HG03442 (cell line): ENCODE measurements at regions not wholly inside any gene's neighbourhood (a gene's known extent, or its start where the extent isn't known, plus 50 kb on each side); places are given as distances from the start of the nearest gene placed in this dataset.
A peak's percentile ranks its signal among the peaks of the same experiment; 100 is the strongest.
"Not testable (repeated sequence)": the region's sequence is repeated elsewhere in the genome, so short reads cannot be mapped to it uniquely, and the experiment has no call there.

ENCODE experiments used
- ATAC-seq: cut with Tn5 transposase; IDR thresholded peaks from one replicate; pipeline ENCODE4 v1.9.1; 2021; ENCODE audit warnings: mild to moderate bottlenecking, moderate library complexity; ENCODE audit not compliant: unreplicated experiment

DNA sequence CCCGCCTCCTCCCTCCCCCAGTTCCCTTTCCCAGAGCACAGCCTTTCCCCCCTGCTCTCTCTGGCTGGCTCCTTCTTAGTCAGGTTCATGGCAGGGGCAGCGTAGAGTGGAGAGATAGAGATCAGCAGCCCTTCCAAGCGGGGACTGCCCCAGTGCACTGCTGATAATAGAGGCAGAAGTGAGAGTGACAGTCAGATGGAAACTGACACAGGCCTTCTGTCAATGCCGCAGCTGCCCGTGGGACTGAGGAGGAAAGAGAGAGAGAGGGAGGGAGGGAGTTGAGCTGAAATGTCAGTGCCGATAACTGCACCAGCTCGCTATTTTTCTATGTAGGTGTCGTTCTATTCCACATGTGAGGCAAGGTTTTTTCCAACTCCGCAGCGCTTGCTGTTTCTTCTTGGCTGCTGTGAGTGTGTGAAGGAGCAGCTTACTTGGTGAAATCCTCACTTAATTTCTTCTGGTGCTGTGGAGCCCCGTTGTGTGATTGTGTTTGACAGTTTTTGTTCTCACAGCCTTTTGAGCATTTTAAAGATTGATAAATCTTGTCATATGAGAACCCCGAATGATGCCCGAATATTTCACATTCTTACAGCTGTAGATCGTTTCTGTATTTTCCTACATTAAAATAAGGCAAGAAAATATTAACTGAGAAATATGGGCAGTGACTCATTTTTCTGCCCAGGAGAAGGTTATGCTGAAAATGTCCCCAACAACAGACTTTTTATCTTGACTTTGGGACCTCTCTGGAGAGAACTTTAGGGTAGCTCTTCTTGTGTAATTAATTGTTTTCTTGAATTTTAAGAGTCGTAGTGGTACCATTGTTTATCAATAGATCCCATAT, 386.4 kb upstream of the MMS22L start:
- ATAC-seq = peak; percentile 100

- no peak for ATAC-seq
These were observed 391.8 kb upstream of the MMS22L start for GRCh38 chr6:97674802-97675201.

DNA sequence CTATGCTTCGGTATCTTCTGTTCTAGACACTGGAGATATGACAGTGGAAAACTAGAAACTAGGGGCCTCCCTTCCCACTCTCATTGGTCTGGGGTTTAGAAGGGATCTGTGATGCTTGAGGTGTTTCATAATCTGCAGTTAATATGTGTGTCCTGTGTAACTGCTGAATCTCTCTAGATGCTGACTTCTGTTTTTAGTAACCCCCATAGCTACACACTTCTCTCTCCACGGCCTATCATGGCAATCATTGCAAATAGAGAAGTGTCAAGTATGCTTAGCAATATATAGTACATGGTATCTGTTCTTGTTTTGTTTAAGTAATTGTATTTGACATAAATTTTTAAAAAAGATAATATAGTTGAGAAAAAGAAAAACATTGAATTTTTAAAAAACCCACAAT, 394.6 kb upstream of the MMS22L start:
- ATAC-seq = no peak

DNA sequence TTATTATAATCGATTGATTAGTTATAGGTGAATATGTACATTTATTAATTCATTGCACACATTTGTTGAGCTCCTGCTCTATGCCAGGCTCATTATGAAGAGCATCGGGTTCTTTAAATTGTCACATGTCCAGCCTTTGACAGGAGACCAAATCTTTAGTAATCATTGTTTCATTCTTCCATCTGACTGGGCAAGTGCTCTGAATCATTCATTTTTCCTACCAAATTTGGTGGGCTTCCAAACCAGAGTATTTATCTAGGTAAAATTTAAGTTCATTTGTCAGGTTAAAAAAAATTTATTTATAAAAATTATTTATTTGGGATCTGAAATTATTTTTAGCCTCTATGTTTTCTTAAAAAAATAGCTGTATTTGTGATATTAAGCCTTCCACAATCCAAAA, 404.9 kb upstream of the MMS22L start:
- no peak for ATAC-seq

DNA sequence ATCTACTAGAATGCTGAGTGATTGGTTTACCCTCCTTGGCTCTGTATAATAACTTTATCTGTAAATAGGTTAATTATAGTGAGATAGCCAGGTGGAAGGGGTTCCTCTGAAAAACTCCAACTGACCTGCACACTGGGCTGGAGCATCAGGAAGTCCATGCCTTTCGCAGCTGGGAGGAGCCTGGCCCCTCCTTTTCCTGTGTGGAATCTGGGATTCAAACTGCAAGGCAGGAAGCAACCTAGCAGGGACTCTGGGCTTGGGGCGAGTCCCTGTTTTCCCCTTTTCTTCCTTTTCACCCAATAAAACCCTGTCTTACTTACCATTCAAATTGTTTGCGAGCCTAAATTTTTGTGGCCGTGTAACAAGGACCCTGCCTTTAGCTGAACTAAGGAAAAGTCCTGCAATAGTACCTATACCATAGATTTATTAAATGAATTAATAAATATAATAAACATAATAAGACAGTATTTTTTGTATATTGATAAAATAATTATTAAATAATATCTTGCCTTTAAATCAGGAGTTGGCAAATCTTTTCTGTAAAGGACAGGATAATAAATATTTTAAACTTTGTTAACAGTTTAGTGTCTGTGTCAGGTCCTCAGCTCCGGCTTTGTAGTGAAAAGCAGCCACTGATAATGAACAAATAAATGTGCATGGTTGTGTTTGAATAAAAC, 406.2 kb upstream of the MMS22L start:
- ATAC-seq = no peak

DNA sequence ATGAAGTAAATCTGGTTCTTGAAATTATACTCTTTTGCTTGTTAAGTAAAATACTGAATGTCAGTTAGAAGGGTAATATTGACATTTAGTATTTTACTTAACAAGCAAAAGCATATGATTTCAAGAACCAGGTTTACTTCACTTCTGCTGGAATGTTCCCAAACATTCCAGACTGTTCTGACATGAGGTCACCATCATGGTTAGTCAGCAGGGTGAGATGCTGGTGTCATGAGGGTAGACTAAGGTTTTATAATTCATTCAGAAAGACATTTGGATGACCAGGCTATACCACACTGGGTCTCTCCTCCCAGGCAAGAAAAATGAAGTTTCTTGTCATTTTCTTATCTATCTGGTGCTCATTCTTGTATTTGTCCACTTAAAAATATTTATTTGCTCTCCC, 414.4 kb upstream of the MMS22L start:
- ATAC-seq = no peak

GRCh38 chr6:97701801-97702200, 418.8 kb upstream of the MMS22L start:
- ATAC-seq = no peak

DNA sequence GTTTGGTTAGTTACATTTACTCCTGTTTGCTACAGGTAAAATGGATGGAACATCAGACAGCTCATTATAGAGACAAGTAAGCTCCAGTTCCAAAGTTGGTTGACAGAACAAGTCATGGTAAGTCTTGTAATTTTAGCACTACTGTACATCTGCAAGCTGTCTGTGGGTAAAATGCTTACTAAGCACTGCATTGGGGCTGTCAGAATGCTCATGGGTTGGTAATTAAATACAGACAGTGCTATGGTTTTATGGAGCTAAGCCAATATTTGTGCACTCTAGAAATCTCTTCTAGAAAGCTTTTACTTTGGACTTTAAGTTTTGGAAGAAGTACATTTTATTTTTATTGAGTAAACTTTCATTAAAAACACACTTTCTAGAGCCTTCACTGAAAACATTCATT, 419.2 kb upstream of the MMS22L start:
- no peak for ATAC-seq

DNA sequence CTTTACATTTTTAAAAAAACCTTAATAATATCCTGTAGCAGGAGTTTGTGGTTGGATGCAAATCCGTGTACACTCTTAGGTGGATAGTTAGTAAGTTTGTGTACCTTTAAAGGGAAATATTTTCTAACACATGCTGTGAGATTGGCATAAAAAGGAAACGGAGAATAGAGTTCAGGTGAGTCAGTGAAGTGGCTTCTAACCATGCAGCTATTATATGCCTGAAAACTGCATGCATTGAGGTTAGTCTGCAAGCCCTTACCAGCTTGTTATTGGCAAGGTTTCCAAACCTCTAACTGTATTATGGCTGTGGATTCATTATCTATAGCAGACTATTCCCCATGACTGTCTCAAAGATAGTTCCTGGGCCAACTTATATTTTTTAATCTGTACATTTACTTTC, 420.6 kb upstream of the MMS22L start:
- ATAC-seq = no peak

DNA sequence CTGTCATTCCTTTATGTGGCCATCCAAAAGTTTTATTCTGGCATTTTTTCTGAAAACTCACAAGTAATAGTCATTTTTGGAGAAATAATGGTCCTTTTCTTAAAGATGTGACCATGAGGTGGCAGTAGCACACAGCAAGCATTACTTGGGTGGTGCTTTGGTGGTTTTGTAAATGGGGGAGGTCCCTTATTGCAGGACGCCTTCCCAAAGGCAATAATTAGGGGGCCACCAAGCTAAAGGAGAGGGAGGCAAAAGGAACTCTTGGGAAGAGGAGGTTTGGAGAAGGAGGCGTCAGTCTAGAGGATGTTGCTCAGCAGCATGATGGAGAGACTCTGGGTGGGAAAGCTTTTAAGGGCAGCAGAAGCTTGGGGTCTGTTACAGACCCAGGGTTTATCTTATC, 422.6 kb upstream of the MMS22L start:
- no peak for ATAC-seq

GRCh38 chr6:97712751-97713150, 429.7 kb upstream of the MMS22L start:
- no peak for ATAC-seq

DNA sequence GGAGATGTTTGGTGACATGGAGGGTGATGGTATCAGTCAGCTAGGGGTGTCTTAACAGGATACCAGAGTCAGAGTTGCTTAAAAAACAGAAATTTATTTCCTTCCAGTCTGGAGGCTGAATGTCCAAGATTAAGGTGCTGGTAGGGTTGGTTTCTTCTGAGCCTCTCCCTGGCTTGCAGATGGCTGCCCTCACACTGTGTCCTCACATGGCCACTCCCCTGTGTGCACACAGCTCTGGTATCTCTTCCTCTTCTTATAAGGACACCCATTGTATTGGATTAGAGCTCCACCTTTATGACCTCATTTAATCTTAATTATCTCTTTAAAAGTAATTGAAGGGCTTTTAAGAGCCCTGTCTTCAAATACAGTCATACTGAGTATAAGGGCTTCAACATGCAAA, 431.8 kb upstream of the MMS22L start:
- no peak for ATAC-seq

- no peak for ATAC-seq
These were observed 434.1 kb upstream of the MMS22L start for GRCh38 chr6:97717086-97717485.

GRCh38 chr6:97726378-97726777, 443.4 kb upstream of the MMS22L start:
- no peak for ATAC-seq

DNA sequence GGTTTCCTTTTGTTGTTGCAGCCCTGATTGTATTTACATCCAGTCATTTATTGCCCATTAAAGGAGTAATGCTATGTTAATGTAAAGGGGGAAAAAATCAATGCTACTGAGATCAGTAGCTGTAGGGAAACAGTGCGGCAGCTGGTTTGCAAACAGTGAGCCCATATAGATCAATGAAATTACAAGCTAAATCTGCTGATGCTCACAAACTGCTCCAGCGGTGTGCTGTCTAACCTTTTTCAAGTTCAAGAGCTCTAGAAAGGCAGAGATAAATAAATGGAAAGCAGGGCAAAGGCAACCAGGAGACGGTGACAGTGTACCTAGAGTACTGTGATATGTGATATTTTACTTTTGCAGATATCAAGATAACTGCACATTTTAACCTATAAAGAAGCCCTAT, 449.0 kb upstream of the MMS22L start:
- ATAC-seq = no peak

GRCh38 chr6:97757575-97757974, 474.6 kb upstream of the MMS22L start:
- ATAC-seq = no peak

- ATAC-seq = no peak
These were observed 482.4 kb upstream of the MMS22L start for GRCh38 chr6:97765461-97765860.

DNA sequence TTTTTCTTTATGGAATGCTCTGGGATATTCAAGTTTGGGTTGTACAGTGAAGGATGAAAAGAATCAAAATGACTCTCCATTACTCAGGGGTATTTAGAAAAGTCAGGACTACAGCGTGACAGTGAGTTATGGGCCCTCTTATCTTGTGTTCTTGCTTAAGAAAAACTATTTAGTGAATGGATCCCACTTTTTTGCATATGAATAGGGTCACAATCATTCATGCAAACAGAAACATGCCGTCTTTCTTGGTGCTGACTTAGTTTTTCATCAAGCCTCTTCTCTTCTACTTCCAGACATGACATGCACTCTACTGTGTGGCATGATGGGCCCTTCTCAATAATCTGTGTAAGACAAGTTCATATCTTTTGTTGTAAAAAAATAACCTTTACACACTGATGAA, 488.4 kb upstream of the MMS22L start:
- ATAC-seq = no peak

DNA sequence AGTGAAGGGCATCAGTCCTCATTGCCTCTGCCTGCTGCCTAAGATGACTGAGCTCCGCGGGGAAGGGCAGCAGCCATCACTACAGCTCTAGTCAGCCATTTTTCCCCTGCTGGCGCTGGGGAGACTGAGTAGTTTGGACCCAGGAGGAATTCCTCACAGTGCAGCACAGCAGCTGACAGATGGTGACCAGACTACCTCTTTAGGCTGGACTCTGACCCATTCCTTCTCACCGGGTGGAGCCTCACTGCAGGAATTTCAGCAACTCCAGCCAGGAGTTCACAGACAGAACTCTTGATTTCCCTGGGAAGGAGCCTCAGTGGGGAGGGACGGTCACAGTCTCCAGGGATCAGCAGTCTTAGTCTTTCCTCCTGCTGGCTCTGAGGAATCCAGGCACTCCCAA, 492.0 kb upstream of the MMS22L start:
- ATAC-seq = no peak

DNA sequence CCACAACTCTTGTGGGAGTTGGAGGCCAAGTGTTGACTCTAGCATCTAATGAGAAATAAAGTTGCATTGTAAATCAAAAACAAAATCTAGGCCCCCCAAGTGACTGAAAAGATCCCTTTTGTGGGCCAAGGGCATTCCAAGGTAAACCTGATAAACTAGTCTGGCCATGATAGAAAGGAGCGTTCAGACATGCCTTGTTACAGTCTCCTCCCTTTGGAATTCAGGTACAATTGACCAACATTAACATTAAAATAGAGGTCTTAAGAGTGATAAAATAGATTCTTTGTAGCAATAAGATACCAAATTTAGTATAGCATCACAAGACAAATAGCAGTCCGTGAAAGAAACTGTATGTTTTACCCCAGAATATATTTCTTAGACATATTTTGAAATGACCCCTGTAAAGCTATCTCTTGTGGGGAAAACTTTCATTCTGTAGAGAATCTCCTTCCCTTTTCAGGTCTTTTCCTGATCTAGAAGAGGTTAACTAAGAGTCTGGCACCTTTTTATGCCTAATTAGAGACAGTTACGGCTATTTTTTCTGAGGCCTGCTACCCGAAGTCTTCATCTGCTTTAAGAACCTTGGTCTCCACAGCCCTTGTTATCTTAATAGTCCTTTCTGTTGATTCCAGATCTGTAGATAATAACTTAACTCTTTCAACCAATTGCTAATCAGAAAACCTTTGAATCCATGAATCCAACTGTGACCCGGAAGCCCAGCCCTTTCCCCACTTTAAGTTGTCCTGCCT, 495.4 kb upstream of the MMS22L start:
- ATAC-seq = no peak

DNA sequence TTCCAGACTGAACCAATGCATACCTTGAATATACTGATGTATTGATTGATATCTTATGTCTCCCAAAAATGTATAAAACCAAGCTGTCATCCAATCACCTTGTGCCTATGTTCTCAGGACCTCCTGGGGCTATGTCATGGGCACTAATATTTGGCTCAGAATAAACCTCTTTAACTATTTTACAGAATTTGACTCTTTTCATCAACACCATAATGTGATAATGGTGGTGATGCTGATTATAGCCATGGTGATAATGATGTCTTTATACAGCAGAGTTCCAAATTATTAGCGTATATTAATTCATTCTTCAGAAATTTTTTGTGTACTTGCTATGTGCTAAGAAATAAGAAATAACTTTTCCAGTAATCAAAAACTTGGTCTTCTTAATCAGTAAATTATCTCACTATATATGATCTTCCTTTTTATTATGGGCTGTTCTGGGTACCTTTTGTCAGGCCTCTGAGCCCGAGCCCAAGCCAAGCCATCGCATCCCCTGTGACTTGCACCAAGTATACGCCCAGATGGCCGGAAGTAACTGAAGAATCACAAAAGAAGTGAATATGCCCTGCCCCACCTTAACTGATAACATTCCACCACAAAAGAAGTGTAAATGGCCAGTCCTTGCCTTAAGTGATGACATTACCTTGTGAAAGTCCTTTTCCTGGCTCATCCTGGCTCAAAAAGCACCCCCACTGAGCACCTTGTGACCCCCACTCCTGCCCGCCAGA, 496.2 kb upstream of the MMS22L start:
- not testable (repeated sequence) for ATAC-seq
